Skeletal muscle cell (primary cell): ENCODE measurements at regions not wholly inside any gene's neighbourhood (a gene's known extent, or its start where the extent isn't known, plus 50 kb on each side); places are given as distances from the start of the nearest gene placed in this dataset.
A peak's percentile ranks its signal among the peaks of the same experiment; 100 is the strongest.

Experiments used
- DNase-seq: peaks from one replicate; pipeline ENCODE4 v3.0.0-alpha.2; 2010; ENCODE audit warnings: low read depth
- H3K4me3 ChIP-seq: 2 replicates; pipeline ENCODE4 v1.5.1; 2011; ENCODE audit warnings: low read depth, mild to moderate bottlenecking, control low read depth, low read length, moderate library complexity

GRCh38 chr2:104599787-104600510 lies 254.0 kb upstream of the POU3F3 start:
- H3K4me3 ChIP-seq, result no peak overlapping the region
- DNase-seq, result peak; percentile 61

- H3K4me3 ChIP-seq, result no peak overlapping the region
- DNase-seq, result no peak
Observed at GRCh38 chr2:104606056-104606455, 247.9 kb upstream of the POU3F3 start.

DNA sequence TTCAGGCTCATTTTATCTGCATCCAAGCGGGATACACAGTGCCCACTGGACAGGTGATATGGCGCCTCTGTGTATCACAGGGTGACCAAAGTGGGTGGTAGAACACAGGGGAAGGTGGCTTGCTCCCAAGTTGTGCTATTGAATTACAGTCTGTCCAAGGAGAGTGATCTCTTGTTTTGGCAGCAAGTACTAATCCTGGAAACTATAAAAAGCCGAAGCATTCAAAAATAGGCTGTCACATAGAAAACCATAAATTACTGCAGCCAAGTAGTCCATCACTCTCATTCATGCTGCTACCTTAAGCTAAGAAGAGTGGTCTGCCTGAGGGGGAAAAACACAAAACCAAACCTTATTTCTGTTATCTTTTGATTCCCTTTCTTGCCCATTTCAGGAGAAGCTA lies 237.1 kb upstream of the POU3F3 start:
- no peak for DNase-seq
- H3K4me3 ChIP-seq, result no peak overlapping the region

DNA sequence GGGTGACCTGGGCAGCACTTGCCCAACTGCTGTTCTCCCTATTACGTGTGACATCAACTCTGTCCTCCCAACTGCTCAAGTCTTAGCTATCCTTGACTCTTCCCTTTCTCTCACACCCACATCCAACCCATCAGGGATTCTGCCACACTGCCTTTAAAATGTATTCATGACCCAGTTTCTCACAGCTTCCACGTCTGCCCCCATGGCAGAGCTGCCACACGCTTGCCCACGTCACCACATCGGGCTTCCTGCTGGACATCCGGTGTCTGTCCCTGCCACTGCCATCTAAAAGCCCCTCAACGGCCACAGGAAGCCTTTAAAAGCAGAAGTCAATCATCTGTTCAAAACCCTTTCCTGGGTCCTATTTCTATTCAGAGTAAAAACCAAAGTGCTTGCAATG lies 233.1 kb upstream of the POU3F3 start:
- H3K4me3 ChIP-seq, result no peak overlapping the region

GRCh38 chr2:104635608-104636007 lies 218.3 kb upstream of the POU3F3 start:
- no peak for DNase-seq
- H3K4me3 ChIP-seq, result no peak overlapping the region

More for the DNA sequence above, 233.1 kb upstream of the POU3F3 start:
- no peak for DNase-seq

GRCh38 chr2:104638190-104638858 lies 215.6 kb upstream of the POU3F3 start:
- H3K4me3 ChIP-seq, result no peak overlapping the region

GRCh38 chr2:104638859-104639202 lies 215.1 kb upstream of the POU3F3 start:
- no peak overlapping the region for H3K4me3 ChIP-seq
- DNase-seq, result no peak

More at GRCh38 chr2:104638190-104638858, 215.6 kb upstream of the POU3F3 start:
- no peak for DNase-seq

DNA sequence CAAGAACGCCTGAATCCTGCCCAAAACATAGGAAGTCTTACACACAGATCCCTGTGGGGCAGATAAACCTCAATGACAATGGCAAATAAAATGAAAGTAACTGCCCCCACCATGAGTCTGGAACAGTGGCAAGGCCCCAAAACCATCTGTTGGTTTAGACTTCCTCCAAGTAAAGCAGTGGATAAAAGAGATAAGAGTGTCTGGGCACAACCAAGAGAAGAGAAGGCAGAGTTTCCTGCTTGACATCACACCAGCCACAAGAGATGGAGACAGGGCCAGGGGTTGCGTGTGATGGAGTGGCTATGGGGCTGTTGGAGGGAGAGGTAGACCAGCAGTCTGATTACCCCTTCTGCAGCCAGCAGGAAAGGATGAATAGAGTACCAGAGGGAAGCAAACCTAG lies 212.1 kb upstream of the POU3F3 start:
- H3K4me3 ChIP-seq, result no peak overlapping the region
- no peak for DNase-seq

- H3K4me3 ChIP-seq, result no peak overlapping the region
Observed at GRCh38 chr2:104648376-104648775, 205.5 kb upstream of the POU3F3 start.

DNA sequence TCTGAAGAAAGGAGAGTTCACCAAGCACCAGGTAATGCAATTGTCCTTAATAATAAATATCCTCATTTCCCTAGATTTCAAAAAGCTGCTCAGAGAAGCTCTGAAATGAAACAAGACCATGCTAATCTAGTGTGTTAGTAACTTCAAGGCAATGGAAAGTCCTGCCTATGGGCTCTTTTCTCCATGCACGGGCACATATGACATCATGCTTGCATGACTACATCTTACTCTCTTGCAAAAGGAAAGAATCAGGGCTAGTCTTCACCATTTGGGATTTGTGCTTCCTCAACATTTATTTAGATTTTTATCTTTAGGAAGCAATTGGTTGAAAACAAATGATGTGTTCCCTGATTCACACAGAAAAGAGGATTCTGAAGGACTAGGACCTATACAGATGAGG lies 204.0 kb upstream of the POU3F3 start:
- H3K4me3 ChIP-seq, result no peak overlapping the region
- no peak for DNase-seq

More at GRCh38 chr2:104648376-104648775, 205.5 kb upstream of the POU3F3 start:
- no peak for DNase-seq

DNA sequence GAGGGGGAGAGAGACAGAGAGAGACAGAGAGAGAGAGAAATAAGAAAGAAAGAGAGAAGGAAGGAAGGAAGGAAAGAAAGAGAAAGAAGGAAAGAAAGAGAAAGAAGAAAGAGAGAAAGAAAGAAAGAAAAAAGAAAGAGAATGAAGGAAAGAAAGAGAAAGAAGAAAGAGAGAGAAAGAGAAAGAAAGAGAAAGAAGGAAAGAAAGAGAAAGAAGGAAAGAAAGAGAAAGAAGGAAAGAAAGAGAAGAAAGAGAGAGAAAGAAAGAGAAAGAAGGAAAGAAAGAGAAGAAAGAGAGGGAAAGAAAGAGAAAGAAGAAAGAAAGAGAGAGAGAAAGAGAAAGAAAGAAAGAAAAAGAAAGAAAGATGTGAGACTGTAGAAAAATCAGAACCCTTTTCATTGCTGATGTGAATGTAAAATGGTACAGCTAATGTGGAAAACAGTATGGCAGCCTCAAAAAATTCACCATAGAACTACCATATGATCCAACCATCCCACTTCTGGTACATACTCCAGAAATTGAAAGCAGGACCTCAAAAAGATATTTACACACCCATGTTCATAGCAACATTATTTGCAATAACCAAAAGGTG lies 203.4 kb upstream of the POU3F3 start:
- H3K4me3 ChIP-seq, result no peak overlapping the region
- DNase-seq, result no peak

GRCh38 chr2:104654811-104655210 lies 199.1 kb upstream of the POU3F3 start:
- no peak overlapping the region for H3K4me3 ChIP-seq
- DNase-seq, result no peak

DNA sequence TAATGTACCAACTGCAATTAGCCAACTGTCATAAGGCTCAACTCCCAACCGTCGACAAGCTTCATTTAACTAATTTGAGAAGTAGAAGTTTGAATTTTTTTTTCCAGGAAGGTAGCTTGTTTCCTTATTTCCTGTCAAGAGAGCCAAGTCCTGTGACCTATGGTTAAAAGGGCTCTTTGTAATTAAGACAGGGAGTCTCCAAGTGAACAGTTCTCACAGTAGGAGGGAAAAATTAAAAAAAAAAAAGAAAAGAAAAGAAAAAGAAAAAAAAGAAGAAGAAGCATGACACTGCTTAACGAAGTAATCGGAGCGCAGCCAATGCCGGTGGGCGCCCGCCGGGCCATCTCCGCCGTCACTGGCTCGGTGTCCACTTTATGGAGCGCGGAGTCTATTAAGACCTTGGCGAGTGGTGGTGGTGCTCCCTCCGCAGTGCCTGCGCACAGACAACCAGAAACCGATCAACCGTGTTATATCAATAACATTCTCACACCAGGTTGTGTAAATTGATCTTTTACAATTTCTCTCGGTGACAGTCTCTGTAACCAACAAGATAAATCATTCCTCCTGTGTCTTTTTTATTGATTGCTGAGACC lies 197.2 kb upstream of the POU3F3 start:
- H3K4me3 ChIP-seq, result no peak overlapping the region
- DNase-seq, result no peak

- H3K4me3 ChIP-seq, result no peak overlapping the region
- DNase-seq, result no peak
Observed at GRCh38 chr2:104658144-104658835, 195.6 kb upstream of the POU3F3 start.

DNA sequence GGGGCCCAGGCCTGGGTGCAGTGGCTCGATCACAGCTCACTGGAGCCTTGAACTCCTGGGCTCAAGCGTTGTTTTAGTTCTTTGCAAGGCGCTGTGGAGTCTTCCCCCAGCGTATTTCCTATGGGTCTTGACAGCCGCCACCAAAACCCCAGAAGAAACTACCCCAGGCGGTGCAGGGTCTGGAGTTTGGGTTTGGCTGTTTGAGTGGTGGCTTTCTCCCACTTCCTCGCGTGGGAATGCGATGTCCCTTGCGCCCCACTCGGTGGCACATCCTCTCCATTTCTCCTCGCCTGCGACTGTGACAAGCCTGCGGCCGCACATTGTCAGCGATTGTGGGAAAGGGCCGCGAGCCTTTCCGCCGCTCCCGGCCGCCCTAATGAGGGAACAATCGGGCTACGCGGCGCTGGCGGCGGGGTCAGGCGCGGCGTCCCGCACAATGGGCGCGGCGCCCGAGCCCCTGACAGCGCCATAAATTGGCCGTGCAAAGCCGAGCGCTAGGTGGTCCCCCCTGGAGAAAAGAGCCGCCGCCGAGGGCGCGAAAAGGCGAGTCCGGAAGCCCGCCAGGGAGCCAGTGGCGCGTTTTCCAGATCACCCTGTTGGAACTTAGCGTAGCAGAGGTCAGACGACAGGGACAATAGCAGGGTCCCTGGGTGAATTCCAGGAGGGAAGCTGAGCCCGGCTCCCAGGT lies 194.9 kb upstream of the POU3F3 start:
- no peak for DNase-seq
- H3K4me3 ChIP-seq, result peak overlapping the region; percentile 34

DNA sequence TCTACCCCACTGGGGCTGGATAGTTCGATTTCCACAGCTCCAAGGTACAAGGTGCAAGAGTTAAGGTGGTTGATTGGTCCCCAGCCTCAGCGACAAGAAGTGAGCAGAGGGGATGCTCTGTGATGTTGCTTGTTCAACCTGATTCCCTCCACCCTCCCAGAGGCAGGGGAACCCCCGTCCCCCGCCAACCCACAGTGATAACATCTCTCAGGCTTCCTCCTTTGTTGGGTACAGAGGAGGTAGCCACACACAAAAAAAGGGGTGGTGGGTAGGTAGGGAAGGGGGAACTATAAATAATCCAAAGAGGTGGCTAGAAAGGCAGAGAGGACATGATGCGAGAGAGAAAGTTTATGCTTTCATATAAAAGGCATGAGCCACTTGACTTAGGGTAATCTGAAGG lies 192.9 kb upstream of the POU3F3 start:
- H3K4me3 ChIP-seq, result no peak overlapping the region
- DNase-seq, result no peak

DNA sequence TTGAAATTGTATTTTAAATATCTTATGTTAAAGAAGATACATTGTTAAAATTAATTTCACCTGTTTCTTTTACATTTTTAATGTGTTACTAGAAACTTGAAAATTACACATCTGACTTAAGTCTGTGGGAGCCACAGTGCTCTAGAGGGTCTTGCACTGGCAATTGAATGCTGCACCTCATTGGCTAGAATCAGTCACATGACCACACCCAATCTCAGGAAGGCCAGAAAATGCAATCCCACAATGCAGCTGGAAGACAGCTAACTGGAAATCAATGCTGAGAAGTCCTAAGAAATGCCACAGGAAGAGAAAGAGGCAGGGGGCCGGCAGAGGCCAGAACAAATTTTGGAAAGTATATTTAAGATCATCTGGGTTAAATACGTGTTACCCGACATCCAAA lies 189.2 kb upstream of the POU3F3 start:
- no peak for DNase-seq
- H3K4me3 ChIP-seq, result no peak overlapping the region

DNA sequence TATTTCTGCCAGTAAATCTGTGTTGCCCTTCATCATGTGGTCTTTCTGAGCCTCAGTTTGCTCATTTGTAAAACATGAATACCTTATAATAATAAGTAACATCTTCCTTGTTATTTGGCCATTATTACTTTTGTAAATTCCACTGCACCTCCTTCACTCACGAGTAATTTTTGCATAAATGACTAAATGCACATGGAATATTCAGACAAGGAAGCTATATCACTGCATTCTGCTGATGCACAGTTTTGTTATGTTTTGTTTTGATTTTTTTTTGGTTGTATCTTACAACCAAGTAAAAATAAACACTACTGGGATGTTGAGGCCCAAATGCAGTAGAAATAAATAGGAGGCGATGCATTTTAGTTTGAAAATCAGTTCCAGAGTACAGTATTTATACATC lies 185.3 kb upstream of the POU3F3 start:
- DNase-seq, result no peak
- no peak overlapping the region for H3K4me3 ChIP-seq

DNA sequence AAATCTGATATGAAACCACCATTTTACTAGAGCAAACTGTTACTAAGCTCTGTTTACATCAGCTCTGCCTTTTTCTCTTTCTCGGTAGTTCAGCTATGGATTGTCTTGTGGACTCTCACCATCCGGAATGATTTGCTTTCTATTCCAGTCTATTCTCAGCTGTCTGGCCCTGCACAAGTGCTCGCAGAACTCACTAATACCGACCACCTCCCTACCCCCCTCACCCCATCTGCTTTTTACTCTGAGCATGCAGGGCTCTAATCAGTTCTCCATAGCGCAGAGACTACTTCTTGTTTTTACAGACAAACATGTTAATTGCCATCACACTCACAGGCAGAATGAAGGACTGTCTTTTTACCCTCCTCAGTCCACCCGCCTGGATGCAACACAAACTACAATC lies 180.7 kb upstream of the POU3F3 start:
- no peak for DNase-seq
- no peak overlapping the region for H3K4me3 ChIP-seq
